K562 (cell line): ENCODE measurements at regions not wholly inside any gene's neighbourhood (a gene's known extent, or its start where the extent isn't known, plus 50 kb on each side); places are given as distances from the start of the nearest gene placed in this dataset.

Source experiments
- ATAC-seq: fragments of 200-7000 bp; cut with Tn5 transposase; 3 replicates; pipeline ENCODE4 v1.9.1; 2020; ENCODE audit warnings: moderate library complexity
- BruUV-seq: library from RNA; stranded (reverse); fragments of 400-500 nt; replicated peaks from 2 replicates; lab custom pipeline; 2021; lab: Mats Ljungman, UMichigan
- CTCF ChIA-PET: fragments of 300-600 bp; formaldehyde crosslinking; extraction: SDS; loops from one replicate; lab custom pipeline; 2021; ENCODE audit warnings: low intra/inter-chr PET ratio; lab: Yijun Ruan, JAX
- POLR2A ChIA-PET: fragments of 300-600, 350-650 bp; sonication (Branson Sonifier 250); formaldehyde crosslinking; extraction: SDS; loops from one replicate; lab custom pipeline; 2021; ENCODE audit warnings: antibody characterized with exemption, inconsistent platforms; lab: Yijun Ruan, JAX
- DNase-seq, 4 experiments: peaks; one replicate each; pipeline versions ENCODE4 v3.0.0 to v3.0.0-alpha.2; 2011 to 2018; ENCODE audit warnings: low spot score in 3 of 4, mixed read lengths in 3 of 4; ENCODE audit errors: extremely low read depth in 1 of 4
- FAIRE-seq: peaks from 2 replicates; lab custom pipeline; 2011; peaks lifted over from hg19 to GRCh38; lab: Jason Lieb, UNC
- H2AFZ ChIP-seq: 2 replicates; pipeline ENCODE4 v1.6.0; 2011; ENCODE audit warnings: low read depth, low read length, control low read depth, inconsistent platforms
- H3K27ac ChIP-seq: fragments of 200-600 bp; 3 replicates; pipeline ENCODE4 v1.8.0; 2011; ENCODE audit warnings: low read depth, mild to moderate bottlenecking, control low read depth, inconsistent platforms, low read length, moderate library complexity, mixed read lengths; ENCODE audit errors: extremely low read depth
- H3K27me3 ChIP-seq, 2 experiments: fragments of 300-600 bp in 1 of 2; 2 replicates in 1 of 2; 3 replicates in 1 of 2; pipeline versions ENCODE4 v1.6.0 to v1.8.0; 2011; ENCODE audit warnings: inconsistent platforms in 2 of 2, low read length in 2 of 2, mild to moderate bottlenecking in 1 of 2, mixed read lengths in 1 of 2, moderate library complexity in 1 of 2; ENCODE audit not compliant: control insufficient read depth in 2 of 2, insufficient read depth in 2 of 2
- H3K36me3 ChIP-seq: fragments of 300-600 bp; 3 replicates; pipeline ENCODE4 v1.8.0; 2011; ENCODE audit warnings: mild to moderate bottlenecking, low read length, inconsistent platforms; ENCODE audit not compliant: control insufficient read depth, insufficient read depth
- H3K4me1 ChIP-seq, 2 experiments: fragments of 200-600 bp in 1 of 2; replicated peaks in 1 of 2; 2 replicates in 1 of 2; 3 replicates in 1 of 2; pipeline versions ENCODE4 v1.5.1 to v1.8.0; 2011; ENCODE audit warnings: inconsistent platforms in 2 of 2, low read length in 2 of 2, mild to moderate bottlenecking in 1 of 2, mixed read lengths in 1 of 2, moderate library complexity in 1 of 2; ENCODE audit not compliant: control insufficient read depth in 2 of 2, insufficient read depth in 2 of 2
- H3K4me2 ChIP-seq: 2 replicates; pipeline ENCODE4 v1.6.1; 2011; ENCODE audit warnings: low read length, control low read depth, inconsistent platforms, mixed read lengths; ENCODE audit not compliant: insufficient read depth
- H3K4me3 ChIP-seq: fragments of 200-600 bp; sonication (generic), shearing (Covaris generic); 2 replicates; pipeline ENCODE4 v1.5.1; 2016; ENCODE audit warnings: control low read depth, inconsistent platforms
- H3K79me2 ChIP-seq: fragments of 200-600 bp; 3 replicates; pipeline ENCODE4 v1.8.0; 2011; ENCODE audit warnings: low read length, inconsistent platforms; ENCODE audit not compliant: control insufficient read depth, insufficient read depth
- H3K9ac ChIP-seq, 2 experiments: 2 replicates each; pipeline versions ENCODE4 v1.6.0 to v1.6.1; 2011; ENCODE audit warnings: low read depth in 2 of 2, low read length in 2 of 2, control low read depth in 1 of 2, inconsistent platforms in 1 of 2, mild to moderate bottlenecking in 1 of 2, mixed read lengths in 1 of 2; ENCODE audit not compliant: insufficient read depth in 1 of 2
- H3K9me1 ChIP-seq: one replicate; pipeline ENCODE4 v1.6.0; 2011; ENCODE audit warnings: inconsistent platforms, mild to moderate bottlenecking, low read length, moderate library complexity; ENCODE audit not compliant: control insufficient read depth, insufficient read depth
- H3K9me3 ChIP-seq: replicated peaks from 2 replicates; pipeline ENCODE4 v1.5.1; 2011; ENCODE audit warnings: low read depth, low read length, inconsistent platforms; ENCODE audit not compliant: control insufficient read depth, insufficient read depth
- H4K20me1 ChIP-seq: replicated peaks from 2 replicates; pipeline ENCODE4 v1.6.1; 2011; ENCODE audit warnings: low read length, inconsistent platforms, mixed read lengths; ENCODE audit not compliant: control insufficient read depth, insufficient read depth
- ETS1 ChIP-seq: conservative IDR thresholded peaks from 2 replicates; pipeline ENCODE4 v1.6.1; 2011; ENCODE audit warnings: low read depth, mild to moderate bottlenecking, low read length; ENCODE audit not compliant: control insufficient read depth
- HMGXB4 ChIP-seq: sonication (generic); formaldehyde crosslinking; IDR thresholded peaks from 2 replicates; pipeline ENCODE4 v1.8.1; 2023; ENCODE audit warnings: mild to moderate bottlenecking, missing genetic modification reagents
- NFATC3 ChIP-seq: fragments of 450-650 bp; IDR thresholded peaks from 2 replicates; pipeline ENCODE4 v1.6.1; 2017; ENCODE audit warnings: mild to moderate bottlenecking
- PPARD ChIP-seq: fragments of 250-450 bp; sonication (Bioruptor Pico); IDR thresholded peaks from 2 replicates; pipeline ENCODE4 v1.8.0; 2022; ENCODE audit warnings: inconsistent platforms, mild to moderate bottlenecking, moderate library complexity
- PTRF ChIP-seq: fragments of 450-650 bp; IDR thresholded peaks from 2 replicates; pipeline ENCODE4 v1.6.1; 2016; ENCODE audit warnings: mild to moderate bottlenecking, missing genetic modification characterization, missing compliant biosample characterization
- in situ Hi-C: fragments of 300-500 bp; cut with MboI; formaldehyde crosslinking; loops from 4 replicates; pipeline ENCODE4 v1.15.0; 2018; ENCODE audit warnings: inconsistent platforms, mixed read lengths
- intact Hi-C: fragments of 100-400 bp; cut with micrococcal nuclease; formaldehyde crosslinking; loops from 2 replicates; pipeline ENCODE4 v1.14.2; 2022

- no peaks in the 10 kb centered on the region for H3K27me3 ChIP-seq
- intact Hi-C loops: no loop called here
- BruUV-seq: no TSS peak
- H4K20me1 ChIP-seq: no peaks in the 10 kb centered on the region
- no peaks in the 10 kb centered on the region for H3K9me3 ChIP-seq
- H2AFZ ChIP-seq: no peak overlapping the region
- DNase-seq (no peak), ATAC-seq (no peak), FAIRE-seq (no peak)
- in situ Hi-C loops: no loop called here
- POLR2A ChIA-PET: no interaction called here
- no peak overlapping the region for H3K27ac ChIP-seq
- H3K4me3 ChIP-seq: no peak overlapping the region
- no peaks in the 10 kb centered on the region for H3K79me2 ChIP-seq
- CTCF ChIA-PET: no interaction called here
- no peaks in the 10 kb centered on the region for H3K9me1 ChIP-seq
- H3K4me2 ChIP-seq: no peak overlapping the region
- H3K36me3 ChIP-seq: no peaks in the 10 kb centered on the region
- TF ChIP-seq PTRF (no peak), NFATC3 (no peak), HMGXB4 (no peak), ETS1 (no peak), PPARD (CRISPR knock-in tag) (no peak)
- no peak overlapping the region for H3K9ac ChIP-seq
- H3K4me1 ChIP-seq: no peaks in the 10 kb centered on the region
Measured at GRCh38 chr7:80385508-80385907, 126.4 kb downstream of the GNAT3 start.
